K562 (cell line): ENCODE measurements at regions not wholly inside any gene's neighbourhood (a gene's known extent, or its start where the extent isn't known, plus 50 kb on each side); places are given as distances from the start of the nearest gene placed in this dataset.

ENCODE experiments used
- CBFB ChIP-seq: sonication (generic); formaldehyde crosslinking; IDR thresholded peaks from 2 replicates; pipeline ENCODE4 v1.4.0; 2020; ENCODE audit warnings: mild to moderate bottlenecking, missing genetic modification reagents
- CHCHD3 ChIP-seq: fragments of 250-450 bp; sonication (Bioruptor Pico); IDR thresholded peaks from 2 replicates; pipeline ENCODE4 v2.1.2; 2022; ENCODE audit warnings: mild to moderate bottlenecking
- DNMT1 ChIP-seq: fragments of 450-650 bp; IDR thresholded peaks from 2 replicates; pipeline ENCODE4 v1.6.1; 2016; ENCODE audit warnings: antibody characterized with exemption, mild to moderate bottlenecking
- EGR1 ChIP-seq: fragments of 450-650 bp; conservative IDR thresholded peaks from 2 replicates; pipeline ENCODE4 v1.6.1; 2017; ENCODE audit warnings: mild to moderate bottlenecking
- EP400 ChIP-seq: fragments of 450-650 bp; IDR thresholded peaks from 2 replicates; pipeline ENCODE4 v1.6.1; 2017; ENCODE audit warnings: antibody characterized with exemption, mild to moderate bottlenecking, moderate library complexity
- FOXA1 ChIP-seq: fragments of 450-650 bp; IDR thresholded peaks from 2 replicates; pipeline ENCODE4 v1.6.1; 2016; ENCODE audit warnings: mild to moderate bottlenecking, borderline replicate concordance
- FOXJ3 ChIP-seq: sonication (generic); formaldehyde crosslinking; IDR thresholded peaks from 2 replicates; pipeline ENCODE4 v1.4.0; 2020; ENCODE audit warnings: mild to moderate bottlenecking, missing genetic modification reagents
- GABPA ChIP-seq: fragments of 200-800 bp; sonication (Bioruptor generic); conservative IDR thresholded peaks from 2 replicates; pipeline ENCODE4 v1.6.1; 2016; ENCODE audit warnings: low read depth, missing genetic modification characterization, missing compliant biosample characterization
- KLF10 ChIP-seq: fragments of 250-450 bp; sonication (Bioruptor Pico); IDR thresholded peaks from 2 replicates; pipeline ENCODE4 v1.6.1; 2021; ENCODE audit warnings: matching md5 sums
- L3MBTL2 ChIP-seq: fragments of 450-650 bp; IDR thresholded peaks from 2 replicates; pipeline ENCODE4 v1.6.1; 2016; ENCODE audit warnings: mild to moderate bottlenecking, moderate library complexity
- LARP7 ChIP-seq: fragments of 450-650 bp; IDR thresholded peaks from 2 replicates; pipeline ENCODE4 v1.6.1; 2016
- MCM2 ChIP-seq: fragments of 450-650 bp; IDR thresholded peaks from 2 replicates; pipeline ENCODE4 v1.6.1; 2017; ENCODE audit warnings: low read depth, mild to moderate bottlenecking
- NFIC ChIP-seq: fragments of 450-650 bp; IDR thresholded peaks from 2 replicates; pipeline ENCODE4 v1.6.1; 2017; ENCODE audit warnings: mild to moderate bottlenecking, inconsistent platforms
- PCBP2 ChIP-seq: fragments of 200-400 bp; formaldehyde crosslinking; IDR thresholded peaks from 2 replicates; pipeline ENCODE4 v1.6.1; 2018; ENCODE audit warnings: low read length, low read depth, mild to moderate bottlenecking, moderate library complexity; ENCODE audit not compliant: poor library complexity, severe bottlenecking
- PHB2 ChIP-seq: fragments of 450-650 bp; IDR thresholded peaks from 2 replicates; pipeline ENCODE4 v1.6.1; 2017; ENCODE audit warnings: low read depth
- POLR2A ChIP-seq: fragments of 450-650 bp; conservative IDR thresholded peaks from 2 replicates; pipeline ENCODE4 v1.6.1; 2016
- TSC22D4 ChIP-seq: fragments of 450-650 bp; IDR thresholded peaks from 2 replicates; pipeline ENCODE4 v1.6.1; 2016; ENCODE audit warnings: missing genetic modification characterization, missing biosample characterization, control low read depth
- ZNF551 ChIP-seq: fragments of 250-450 bp; sonication (Bioruptor Pico); IDR thresholded peaks from 2 replicates; pipeline ENCODE4 v1.5.0; 2021; ENCODE audit warnings: mild to moderate bottlenecking, moderate library complexity
- TF ChIP-seq, protein P1 (sequence below): sonication (generic); formaldehyde crosslinking; IDR thresholded peaks from 2 replicates; pipeline ENCODE4 v1.8.0; 2022; ENCODE audit warnings: missing genetic modification reagents, mild to moderate bottlenecking, borderline replicate concordance
- TF ChIP-seq, protein P2 (sequence below): sonication (generic); formaldehyde crosslinking; IDR thresholded peaks from 2 replicates; pipeline ENCODE4 v1.8.1; 2022; ENCODE audit warnings: missing genetic modification reagents
- TF ChIP-seq, protein P3 (sequence below): sonication (generic); formaldehyde crosslinking; IDR thresholded peaks from 2 replicates; pipeline ENCODE4 v1.8.1; 2023; ENCODE audit warnings: mild to moderate bottlenecking, missing genetic modification reagents
- TF ChIP-seq, protein P4 (sequence below): fragments of 450-650 bp; conservative IDR thresholded peaks from 2 replicates; pipeline ENCODE4 v1.6.1; 2016; ENCODE audit warnings: missing genetic modification characterization, low read depth, mild to moderate bottlenecking, missing compliant biosample characterization, moderate library complexity
- TF ChIP-seq, protein P5 (sequence below): fragments of 450-650 bp; IDR thresholded peaks from 2 replicates; pipeline ENCODE4 v1.6.1; 2017; ENCODE audit warnings: mild to moderate bottlenecking, moderate library complexity
- TF ChIP-seq, protein P6 (sequence below), 2 experiments: fragments of 450-650 bp in 1 of 2; sonication (generic) in 1 of 2; formaldehyde crosslinking; conservative IDR thresholded peaks; 2 replicates each; pipeline versions ENCODE4 v1.4.0 to v1.8.1; 2020 to 2022; ENCODE audit warnings: mild to moderate bottlenecking in 1 of 2, missing genetic modification reagents in 1 of 2

DNA sequence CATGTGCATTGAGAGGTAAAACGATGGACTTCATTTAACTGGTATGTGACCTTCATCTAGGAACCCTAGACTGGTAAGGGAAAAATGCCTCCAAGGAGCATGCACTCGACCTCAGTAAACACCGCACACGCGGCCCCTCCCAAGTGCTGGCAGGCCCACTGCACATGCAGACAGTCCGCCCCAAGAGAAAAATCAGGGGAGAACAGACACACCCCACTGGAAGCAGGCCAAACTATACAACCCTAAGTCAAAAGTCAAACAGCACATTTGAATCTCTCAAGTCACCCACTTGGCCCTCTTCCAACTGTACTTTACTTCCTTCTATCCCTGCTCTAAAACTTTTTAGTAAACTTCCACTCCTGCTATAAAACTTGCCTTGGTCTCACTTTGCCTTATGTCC is 250.1 kb upstream of the HES1 start (continued):
- TF ChIP-seq, protein P1, sequence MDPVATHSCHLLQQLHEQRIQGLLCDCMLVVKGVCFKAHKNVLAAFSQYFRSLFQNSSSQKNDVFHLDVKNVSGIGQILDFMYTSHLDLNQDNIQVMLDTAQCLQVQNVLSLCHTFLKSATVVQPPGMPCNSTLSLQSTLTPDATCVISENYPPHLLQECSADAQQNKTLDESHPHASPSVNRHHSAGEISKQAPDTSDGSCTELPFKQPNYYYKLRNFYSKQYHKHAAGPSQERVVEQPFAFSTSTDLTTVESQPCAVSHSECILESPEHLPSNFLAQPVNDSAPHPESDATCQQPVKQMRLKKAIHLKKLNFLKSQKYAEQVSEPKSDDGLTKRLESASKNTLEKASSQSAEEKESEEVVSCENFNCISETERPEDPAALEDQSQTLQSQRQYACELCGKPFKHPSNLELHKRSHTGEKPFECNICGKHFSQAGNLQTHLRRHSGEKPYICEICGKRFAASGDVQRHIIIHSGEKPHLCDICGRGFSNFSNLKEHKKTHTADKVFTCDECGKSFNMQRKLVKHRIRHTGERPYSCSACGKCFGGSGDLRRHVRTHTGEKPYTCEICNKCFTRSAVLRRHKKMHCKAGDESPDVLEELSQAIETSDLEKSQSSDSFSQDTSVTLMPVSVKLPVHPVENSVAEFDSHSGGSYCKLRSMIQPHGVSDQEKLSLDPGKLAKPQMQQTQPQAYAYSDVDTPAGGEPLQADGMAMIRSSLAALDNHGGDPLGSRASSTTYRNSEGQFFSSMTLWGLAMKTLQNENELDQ: no peak
- TF ChIP-seq FOXA1: no peak
- TF ChIP-seq PCBP2: no peak
- no peak for TF ChIP-seq ZNF551 (CRISPR knock-in tag)
- TF ChIP-seq DNMT1: no peak
- TF ChIP-seq, protein P2, sequence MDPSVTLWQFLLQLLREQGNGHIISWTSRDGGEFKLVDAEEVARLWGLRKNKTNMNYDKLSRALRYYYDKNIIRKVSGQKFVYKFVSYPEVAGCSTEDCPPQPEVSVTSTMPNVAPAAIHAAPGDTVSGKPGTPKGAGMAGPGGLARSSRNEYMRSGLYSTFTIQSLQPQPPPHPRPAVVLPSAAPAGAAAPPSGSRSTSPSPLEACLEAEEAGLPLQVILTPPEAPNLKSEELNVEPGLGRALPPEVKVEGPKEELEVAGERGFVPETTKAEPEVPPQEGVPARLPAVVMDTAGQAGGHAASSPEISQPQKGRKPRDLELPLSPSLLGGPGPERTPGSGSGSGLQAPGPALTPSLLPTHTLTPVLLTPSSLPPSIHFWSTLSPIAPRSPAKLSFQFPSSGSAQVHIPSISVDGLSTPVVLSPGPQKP (CRISPR knock-in tag): no peak
- TF ChIP-seq, protein P3, sequence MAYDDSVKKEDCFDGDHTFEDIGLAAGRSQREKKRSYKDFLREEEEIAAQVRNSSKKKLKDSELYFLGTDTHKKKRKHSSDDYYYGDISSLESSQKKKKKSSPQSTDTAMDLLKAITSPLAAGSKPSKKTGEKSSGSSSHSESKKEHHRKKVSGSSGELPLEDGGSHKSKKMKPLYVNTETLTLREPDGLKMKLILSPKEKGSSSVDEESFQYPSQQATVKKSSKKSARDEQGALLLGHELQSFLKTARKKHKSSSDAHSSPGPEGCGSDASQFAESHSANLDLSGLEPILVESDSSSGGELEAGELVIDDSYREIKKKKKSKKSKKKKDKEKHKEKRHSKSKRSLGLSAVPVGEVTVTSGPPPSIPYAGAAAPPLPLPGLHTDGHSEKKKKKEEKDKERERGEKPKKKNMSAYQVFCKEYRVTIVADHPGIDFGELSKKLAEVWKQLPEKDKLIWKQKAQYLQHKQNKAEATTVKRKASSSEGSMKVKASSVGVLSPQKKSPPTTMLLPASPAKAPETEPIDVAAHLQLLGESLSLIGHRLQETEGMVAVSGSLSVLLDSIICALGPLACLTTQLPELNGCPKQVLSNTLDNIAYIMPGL (CRISPR knock-in tag): no peak
- TF ChIP-seq LARP7: no peak
- no peak for TF ChIP-seq PHB2
- TF ChIP-seq CHCHD3 (CRISPR knock-in tag): no peak
- peak; percentile 44 for TF ChIP-seq EP400
- TF ChIP-seq TSC22D4 (tag): no peak
- TF ChIP-seq CBFB (CRISPR knock-in tag): no peak
- TF ChIP-seq NFIC: peak; percentile 99
- TF ChIP-seq, protein P4, sequence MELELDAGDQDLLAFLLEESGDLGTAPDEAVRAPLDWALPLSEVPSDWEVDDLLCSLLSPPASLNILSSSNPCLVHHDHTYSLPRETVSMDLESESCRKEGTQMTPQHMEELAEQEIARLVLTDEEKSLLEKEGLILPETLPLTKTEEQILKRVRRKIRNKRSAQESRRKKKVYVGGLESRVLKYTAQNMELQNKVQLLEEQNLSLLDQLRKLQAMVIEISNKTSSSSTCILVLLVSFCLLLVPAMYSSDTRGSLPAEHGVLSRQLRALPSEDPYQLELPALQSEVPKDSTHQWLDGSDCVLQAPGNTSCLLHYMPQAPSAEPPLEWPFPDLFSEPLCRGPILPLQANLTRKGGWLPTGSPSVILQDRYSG (tag): no peak
- TF ChIP-seq EGR1: no peak
- TF ChIP-seq KLF10 (CRISPR knock-in tag): no peak
- TF ChIP-seq MCM2: no peak
- TF ChIP-seq, protein P5, sequence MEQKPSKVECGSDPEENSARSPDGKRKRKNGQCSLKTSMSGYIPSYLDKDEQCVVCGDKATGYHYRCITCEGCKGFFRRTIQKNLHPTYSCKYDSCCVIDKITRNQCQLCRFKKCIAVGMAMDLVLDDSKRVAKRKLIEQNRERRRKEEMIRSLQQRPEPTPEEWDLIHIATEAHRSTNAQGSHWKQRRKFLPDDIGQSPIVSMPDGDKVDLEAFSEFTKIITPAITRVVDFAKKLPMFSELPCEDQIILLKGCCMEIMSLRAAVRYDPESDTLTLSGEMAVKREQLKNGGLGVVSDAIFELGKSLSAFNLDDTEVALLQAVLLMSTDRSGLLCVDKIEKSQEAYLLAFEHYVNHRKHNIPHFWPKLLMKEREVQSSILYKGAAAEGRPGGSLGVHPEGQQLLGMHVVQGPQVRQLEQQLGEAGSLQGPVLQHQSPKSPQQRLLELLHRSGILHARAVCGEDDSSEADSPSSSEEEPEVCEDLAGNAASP: no peak
- peak; percentile 82 for TF ChIP-seq L3MBTL2
- no peak for TF ChIP-seq FOXJ3 (CRISPR knock-in tag)
- TF ChIP-seq, protein P6, sequence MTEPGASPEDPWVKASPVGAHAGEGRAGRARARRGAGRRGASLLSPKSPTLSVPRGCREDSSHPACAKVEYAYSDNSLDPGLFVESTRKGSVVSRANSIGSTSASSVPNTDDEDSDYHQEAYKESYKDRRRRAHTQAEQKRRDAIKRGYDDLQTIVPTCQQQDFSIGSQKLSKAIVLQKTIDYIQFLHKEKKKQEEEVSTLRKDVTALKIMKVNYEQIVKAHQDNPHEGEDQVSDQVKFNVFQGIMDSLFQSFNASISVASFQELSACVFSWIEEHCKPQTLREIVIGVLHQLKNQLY (CRISPR knock-in tag; conservative IDR thresholded peaks at IDR 0.05): no peak
- TF ChIP-seq GABPA (tag): no peak
- no peak for TF ChIP-seq POLR2A
